ENCODE measurements at regions not wholly inside any gene's neighbourhood (a gene's known extent, or its start where the extent isn't known, plus 50 kb on each side); places are given as distances from the start of the nearest gene placed in this dataset.
A peak's percentile ranks its signal among the peaks of the same experiment; 100 is the strongest.

- TF ChIP-seq CTCF (IDR thresholded peaks at IDR 0.05) (peak; percentile 47 to 74 (median 59)), POLR2A (IDR thresholded peaks at IDR 0.05) (no peak)
Observed at GRCh38 chr7:25894902-25895791, 256.9 kb upstream of the NFE2L3 start.
